C4-2B (cell line): ENCODE measurements at regions not wholly inside any gene's neighbourhood (a gene's known extent, or its start where the extent isn't known, plus 50 kb on each side); places are given as distances from the start of the nearest gene placed in this dataset.

ENCODE experiments used
- CTCF ChIP-seq: fragments of 450-650 bp; conservative IDR thresholded peaks from 2 replicates; pipeline ENCODE4 v1.5.1; 2017; ENCODE audit warnings: mild to moderate bottlenecking
- ZFX ChIP-seq: fragments of 450-650 bp; IDR thresholded peaks from 2 replicates; pipeline ENCODE4 v1.6.1; 2017

GRCh38 chr20:22466447-22467171 lies 117.8 kb downstream of the FOXA2 start:
- no peak for TF ChIP-seq CTCF
- no peak for TF ChIP-seq ZFX
